Epithelial cell of proximal tubule (primary cell): ENCODE measurements at regions not wholly inside any gene's neighbourhood (a gene's known extent, or its start where the extent isn't known, plus 50 kb on each side); places are given as distances from the start of the nearest gene placed in this dataset.

ENCODE experiments used
- DNase-seq: peaks from one replicate; pipeline ENCODE4 v3.0.0-alpha.2; 2011; ENCODE audit warnings: low read depth
- H3K4me3 ChIP-seq: 2 replicates; pipeline ENCODE4 v1.5.1; 2011; ENCODE audit warnings: low read depth, mild to moderate bottlenecking, low read length
- CTCF ChIP-seq: conservative IDR thresholded peaks from 2 replicates; pipeline ENCODE4 v1.5.1; 2012; ENCODE audit warnings: low read depth, mild to moderate bottlenecking, low read length

DNA sequence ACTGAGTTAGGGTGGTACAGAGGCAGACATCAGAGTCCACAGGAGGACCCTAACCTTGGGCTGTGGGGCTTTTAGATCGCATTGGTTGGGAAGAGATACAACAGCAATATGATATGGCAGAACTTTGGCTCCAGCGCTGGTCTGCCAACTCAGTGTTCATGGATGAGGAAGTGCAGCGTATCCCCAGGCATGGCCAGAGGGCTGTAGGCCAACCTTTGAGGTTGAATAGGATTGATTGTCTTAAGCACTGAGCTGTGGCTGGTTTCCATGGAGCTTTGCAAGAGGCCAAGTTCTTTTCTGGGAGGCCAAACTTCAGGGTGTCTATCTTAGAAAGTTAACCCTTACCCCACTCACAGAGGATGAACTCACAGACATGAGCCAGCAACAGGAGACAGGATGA, 144.1 kb upstream of the TMTC4 start:
- H3K4me3 ChIP-seq, result no peak overlapping the region
- TF ChIP-seq CTCF, result no peak
- DNase-seq, result peak; percentile 26

GRCh38 chr13:100817928-100818327, 143.3 kb upstream of the TMTC4 start:
- no peak for DNase-seq
- TF ChIP-seq CTCF, result no peak

GRCh38 chr13:100815476-100816046, 141.0 kb upstream of the TMTC4 start:
- TF ChIP-seq CTCF, result no peak
- no peak for DNase-seq
- no peak overlapping the region for H3K4me3 ChIP-seq

More at GRCh38 chr13:100817928-100818327, 143.3 kb upstream of the TMTC4 start:
- no peak overlapping the region for H3K4me3 ChIP-seq

DNA sequence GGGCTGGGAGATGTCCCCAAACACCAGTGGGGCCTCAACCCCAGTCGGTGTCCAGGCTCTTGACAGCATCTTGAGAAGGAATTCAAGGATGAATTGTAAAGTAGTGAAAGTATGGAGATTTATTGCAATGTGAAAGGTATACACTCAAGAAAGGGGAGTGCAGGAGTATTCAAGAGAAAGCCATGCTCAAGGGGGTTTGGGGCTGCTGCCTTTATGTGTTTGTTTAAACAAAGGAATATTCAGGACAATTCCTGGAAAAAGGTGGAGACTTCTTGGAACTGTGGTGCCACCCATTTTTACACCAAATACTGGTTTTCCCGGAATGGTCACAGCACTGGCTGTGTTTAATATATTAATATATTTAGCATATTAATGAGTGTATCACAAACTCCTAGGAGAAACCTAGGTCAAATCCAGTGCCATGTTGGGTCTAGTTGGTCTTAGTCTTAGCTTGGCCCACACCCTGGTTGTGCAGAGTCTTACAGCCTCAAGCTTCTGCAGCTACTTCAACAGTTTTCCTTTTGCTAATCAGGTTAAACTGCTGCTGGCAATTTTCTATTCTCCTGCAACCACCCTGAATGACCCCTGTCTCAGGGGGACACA, 138.5 kb upstream of the TMTC4 start:
- no peak for TF ChIP-seq CTCF
- H3K4me3 ChIP-seq, result no peak overlapping the region
- DNase-seq, result no peak

GRCh38 chr13:100811928-100812327, 137.3 kb upstream of the TMTC4 start:
- no peak overlapping the region for H3K4me3 ChIP-seq
- no peak for DNase-seq
- TF ChIP-seq CTCF, result no peak

DNA sequence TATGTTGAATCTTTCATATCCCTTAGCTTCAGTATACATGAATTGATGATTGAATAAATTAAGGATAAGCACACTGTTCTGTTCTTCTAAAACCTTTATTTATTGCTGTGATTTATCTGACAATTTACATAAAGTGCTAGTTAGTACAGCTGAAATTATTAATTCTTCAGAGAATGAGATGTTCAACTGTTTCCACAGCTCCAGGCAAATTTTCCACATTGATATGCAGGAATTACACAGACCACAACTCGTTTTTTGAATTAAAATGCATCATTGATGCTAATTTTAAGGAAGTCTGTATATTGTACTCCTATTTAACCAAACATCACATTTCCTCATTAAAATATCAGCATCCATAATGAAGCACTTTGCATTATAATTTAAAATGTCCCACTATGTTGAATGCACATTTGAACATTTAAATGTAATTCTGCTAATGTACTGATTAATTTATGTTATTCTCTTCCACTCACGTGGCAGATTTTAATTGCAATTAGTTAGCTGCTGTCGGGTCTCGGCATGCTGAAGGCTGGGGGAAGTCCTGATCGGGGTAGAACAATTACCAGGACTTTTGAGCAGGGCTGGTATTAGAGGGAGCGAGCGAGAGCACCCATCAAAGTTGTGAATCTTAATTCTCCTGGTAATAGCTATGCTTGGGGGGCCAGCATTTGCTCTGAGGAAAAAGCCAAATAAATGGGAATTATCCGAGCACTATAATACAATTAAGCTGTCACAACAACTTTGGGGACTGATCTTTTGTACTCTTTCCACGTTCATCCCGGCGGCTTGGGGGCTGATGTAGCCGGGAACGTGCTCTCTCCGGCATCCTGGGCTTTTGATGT, 136.7 kb upstream of the TMTC4 start:
- no peak overlapping the region for H3K4me3 ChIP-seq
- TF ChIP-seq CTCF, result no peak
- no peak for DNase-seq
